HFFc6 (cell line): ENCODE measurements at regions not wholly inside any gene's neighbourhood (a gene's known extent, or its start where the extent isn't known, plus 50 kb on each side); places are given as distances from the start of the nearest gene placed in this dataset.

Source experiments
- DNase-seq: peaks from one replicate; pipeline ENCODE4 v3.0.0-alpha.2; 2018
- H3K27ac Mint-ChIP-seq: 2 replicates; pipeline ENCODE4 v1.8.0; 2020; ENCODE audit warnings: mild to moderate bottlenecking, mixed read lengths
- H3K27me3 Mint-ChIP-seq: 2 replicates; pipeline ENCODE4 v1.8.0; 2021; ENCODE audit warnings: mild to moderate bottlenecking, moderate library complexity, mixed read lengths; ENCODE audit not compliant: insufficient read depth
- H3K36me3 Mint-ChIP-seq: 2 replicates; pipeline ENCODE4 v1.8.0; 2021; ENCODE audit warnings: low read depth, mixed read lengths
- H3K4me1 Mint-ChIP-seq: 2 replicates; pipeline ENCODE4 v1.8.0; 2020; ENCODE audit warnings: low read depth, mixed read lengths
- H3K4me3 Mint-ChIP-seq: 2 replicates; pipeline ENCODE4 v1.8.0; 2020; ENCODE audit warnings: mild to moderate bottlenecking, moderate library complexity, mixed read lengths
- H3K9me3 Mint-ChIP-seq: 2 replicates; pipeline ENCODE4 v1.8.0; 2020; ENCODE audit warnings: mild to moderate bottlenecking, mixed read lengths
- CTCF ChIP-seq: fragments of 200-600 bp; sonication (generic); IDR thresholded peaks from 2 replicates; pipeline ENCODE4 v1.5.0; 2021; ENCODE audit warnings: antibody characterized with exemption, mild to moderate bottlenecking

- no peaks in the 10 kb centered on the region for H3K9me3 Mint-ChIP-seq
- no peaks in the 10 kb centered on the region; the same call in none of the 2 replicates for H3K27me3 Mint-ChIP-seq
- DNase-seq = no peak
- no peak overlapping the region for H3K27ac Mint-ChIP-seq
- H3K4me3 Mint-ChIP-seq = no peak overlapping the region
- TF ChIP-seq CTCF = no peak
- no peaks in the 10 kb centered on the region for H3K36me3 Mint-ChIP-seq
- peaks cover 16% of the 10 kb centered on the region for H3K4me1 Mint-ChIP-seq
Measured at GRCh38 chrX:55142206-55142918, 53.5 kb downstream of the PAGE2 start.

GRCh38 chrX:55142919-55143310, 54.1 kb downstream of the PAGE2 start:
- TF ChIP-seq CTCF = no peak
- Mint-ChIP-seq H3K9me3 (no peaks in the 10 kb centered on the region), H3K27ac (no peak overlapping the region; the same call in 1 of the 2 replicates), H3K4me1 (peaks cover 16% of the 10 kb centered on the region), H3K4me3 (no peak overlapping the region), H3K27me3 (no peaks in the 10 kb centered on the region; the same call in none of the 2 replicates), H3K36me3 (no peaks in the 10 kb centered on the region)
- no peak for DNase-seq

GRCh38 chrX:55143621-55144020, 54.8 kb downstream of the PAGE2 start:
- Mint-ChIP-seq H3K9me3 (no peaks in the 10 kb centered on the region), H3K4me3 (no peak overlapping the region), H3K27ac (peak overlapping the region; percentile 40; the same call in 1 of the 2 replicates), H3K36me3 (no peaks in the 10 kb centered on the region), H3K27me3 (no peaks in the 10 kb centered on the region; the same call in none of the 2 replicates), H3K4me1 (peaks cover 16% of the 10 kb centered on the region)
- DNase-seq = no peak
- TF ChIP-seq CTCF = no peak

GRCh38 chrX:55144697-55145096, 55.9 kb downstream of the PAGE2 start:
- TF ChIP-seq CTCF = no peak
- H3K27ac Mint-ChIP-seq = no peak overlapping the region
- H3K27me3 Mint-ChIP-seq = no peaks in the 10 kb centered on the region
- H3K36me3 Mint-ChIP-seq = no peaks in the 10 kb centered on the region
- H3K4me3 Mint-ChIP-seq = no peak overlapping the region
- no peak for DNase-seq
- H3K4me1 Mint-ChIP-seq = peaks cover 16% of the 10 kb centered on the region
- H3K9me3 Mint-ChIP-seq = no peaks in the 10 kb centered on the region

- Mint-ChIP-seq H3K4me1 (peaks cover 2% of the 10 kb centered on the region; the same call in 1 of the 2 replicates), H3K36me3 (no peaks in the 10 kb centered on the region), H3K9me3 (no peaks in the 10 kb centered on the region), H3K4me3 (no peak overlapping the region), H3K27ac (no peak overlapping the region), H3K27me3 (no peaks in the 10 kb centered on the region)
- no peak for TF ChIP-seq CTCF
- no peak for DNase-seq
Measured at GRCh38 chrX:55149242-55149641, 60.4 kb downstream of the PAGE2 start.
